Activated CD8-positive, alpha-beta memory T cell treated with anti-CD3 and anti-CD28 coated beads, Interleukin-2, amount 50 U/mL, for 24 hours (primary cell): ENCODE measurements at regions not wholly inside any gene's neighbourhood (a gene's known extent, or its start where the extent isn't known, plus 50 kb on each side); places are given as distances from the start of the nearest gene placed in this dataset.

Experiments
- DNase-seq: peaks from one replicate; pipeline ENCODE4 v3.0.0-alpha.2; 2020; ENCODE audit errors: extremely low read depth

DNA sequence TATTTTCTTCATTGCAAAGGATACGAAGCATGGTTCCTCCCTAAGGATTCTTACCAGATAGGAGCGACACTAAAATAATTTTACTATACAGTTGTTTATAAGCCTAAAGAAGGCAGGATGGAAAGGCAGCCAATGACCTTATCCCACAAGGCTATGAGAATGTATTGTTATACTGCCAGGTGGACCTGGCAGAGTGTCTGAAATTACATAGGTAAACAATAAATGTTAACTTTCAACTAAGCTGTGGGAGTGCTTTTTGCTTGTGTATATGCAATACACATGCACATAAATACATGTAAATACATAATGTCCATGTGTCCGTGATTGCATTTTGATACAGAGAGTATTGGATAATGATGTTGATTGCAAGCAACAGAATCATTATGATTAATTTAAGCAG lies 850.6 kb downstream of the CENPC start:
- no peak for DNase-seq

DNA sequence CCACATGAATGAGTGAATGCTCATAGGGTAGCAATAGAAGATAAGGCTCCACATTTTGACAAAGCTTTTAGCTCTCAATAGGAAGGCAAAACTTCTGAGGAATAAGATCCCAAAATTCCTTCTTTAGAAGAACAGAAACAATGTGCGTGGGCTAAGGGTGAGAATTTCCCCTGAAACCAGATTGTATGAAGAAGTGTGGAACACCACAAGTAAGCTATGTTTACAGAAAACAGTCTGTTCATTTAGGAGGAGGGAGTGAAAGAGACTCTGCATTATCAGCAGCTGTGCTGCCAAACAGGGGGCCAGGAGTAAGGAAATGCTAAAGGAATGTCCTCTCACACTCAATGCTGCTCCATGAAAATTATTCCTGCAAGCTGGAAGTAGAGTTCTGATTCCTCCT lies 851.6 kb downstream of the CENPC start:
- DNase-seq = no peak

DNA sequence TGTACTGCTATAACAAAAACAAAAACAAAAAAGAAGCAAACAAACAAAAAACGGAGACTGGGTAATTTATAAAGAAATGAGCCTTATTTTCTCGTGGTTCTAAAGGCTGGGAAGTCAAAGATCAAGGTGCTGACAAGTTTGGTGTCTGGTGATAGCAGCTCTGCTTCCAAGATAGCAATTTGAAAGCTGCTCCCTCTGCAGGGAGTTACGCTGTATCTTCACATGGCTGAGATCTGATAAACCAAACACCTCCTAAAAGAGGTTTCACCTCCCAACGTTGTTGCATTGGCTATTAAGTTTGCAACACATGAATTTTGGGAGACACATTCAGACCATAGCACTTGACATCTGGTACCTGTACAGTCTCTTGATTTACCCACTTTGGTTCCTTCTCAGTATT lies 854.2 kb downstream of the CENPC start:
- DNase-seq = no peak

DNA sequence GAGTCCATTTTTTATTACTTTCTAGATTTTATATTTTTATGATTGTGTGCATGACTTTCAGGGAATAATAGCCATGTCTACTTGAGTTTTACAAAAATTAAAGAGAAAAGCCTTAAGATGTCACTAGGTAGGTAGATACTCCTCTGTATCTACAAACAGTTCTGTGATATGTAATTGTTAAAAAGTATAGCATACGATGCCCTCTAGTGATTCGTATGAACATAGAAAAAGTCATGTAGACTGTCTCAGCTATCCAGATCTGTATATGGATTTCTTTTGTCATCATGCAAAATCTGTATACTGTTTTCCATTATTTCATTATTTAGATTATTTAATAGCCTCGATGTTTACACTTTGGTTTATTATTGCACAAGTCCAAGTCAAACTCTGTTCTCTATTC lies 856.6 kb downstream of the CENPC start:
- DNase-seq = no peak

DNA sequence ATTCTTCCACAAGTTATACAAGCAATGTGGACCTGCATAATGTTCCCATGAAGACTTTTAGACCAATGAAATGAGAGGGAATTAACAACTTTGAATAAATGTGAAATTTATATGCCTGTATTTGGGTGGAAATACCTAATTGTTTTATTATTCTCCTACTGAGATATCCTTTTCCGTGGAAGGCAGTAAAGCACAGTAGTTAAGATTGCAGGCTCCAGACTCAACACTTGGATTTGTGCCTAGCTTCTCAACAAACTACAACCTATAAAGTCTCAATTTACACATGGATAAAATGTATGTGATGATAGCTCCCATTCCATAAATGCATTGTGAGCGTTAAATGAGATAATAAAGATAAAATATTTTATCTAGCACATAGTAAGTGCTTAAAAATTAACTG lies 857.8 kb downstream of the CENPC start:
- DNase-seq = no peak

DNA sequence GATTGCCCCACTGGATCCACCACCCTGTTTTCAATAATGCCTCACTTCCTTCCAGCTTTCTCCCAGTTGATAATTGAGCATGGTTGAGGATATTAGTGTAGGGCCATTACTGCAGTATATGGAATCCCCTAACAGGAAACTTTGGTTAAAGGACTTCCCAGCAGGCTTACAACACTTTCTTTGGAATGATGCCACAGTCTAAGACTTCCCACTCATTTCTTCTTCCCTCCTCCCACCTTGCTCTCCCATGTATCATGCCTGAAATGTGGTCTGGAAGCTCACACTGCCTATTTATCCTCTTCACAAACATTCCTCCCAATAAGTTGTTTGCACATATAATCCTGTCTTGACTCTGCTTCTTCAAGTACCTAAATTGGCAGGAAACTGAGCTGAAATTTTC lies 863.3 kb downstream of the CENPC start:
- DNase-seq = no peak

DNA sequence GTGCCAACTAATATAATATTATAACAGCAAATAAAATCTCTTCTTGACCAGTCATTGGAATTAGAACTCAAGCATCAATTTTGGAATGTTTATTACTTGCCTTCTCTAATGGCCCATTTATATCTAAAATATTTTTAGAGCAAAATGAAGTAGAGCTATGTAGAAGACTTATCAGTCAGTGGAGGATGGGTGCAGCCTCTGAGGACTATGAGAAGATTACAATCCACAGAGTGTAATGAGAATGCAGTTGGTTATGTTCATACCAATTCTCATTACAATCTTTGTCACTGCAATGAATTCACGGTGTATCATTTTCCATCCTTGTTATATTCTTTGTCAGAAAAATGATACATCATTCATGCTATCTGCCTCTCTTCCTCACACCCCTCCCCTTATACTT lies 878.1 kb downstream of the CENPC start:
- no peak for DNase-seq

DNA sequence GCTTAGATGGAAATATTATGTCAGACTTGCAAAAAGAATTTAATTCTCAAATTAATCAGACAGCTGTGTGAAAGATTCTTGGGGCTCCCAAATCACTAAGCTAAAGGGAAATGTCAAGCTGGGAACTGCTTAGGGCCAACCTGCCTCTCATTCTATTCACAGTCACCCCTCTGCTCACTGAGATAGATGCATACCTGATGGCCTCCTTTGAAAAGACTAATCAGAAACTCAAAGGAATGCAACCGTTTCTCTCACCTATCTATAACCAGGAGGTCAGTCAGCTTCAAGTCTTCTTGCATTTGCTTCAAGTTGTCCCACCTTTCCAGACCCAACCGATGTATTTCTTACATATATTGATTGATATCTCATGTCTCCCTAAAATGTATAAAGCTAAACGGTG lies 882.7 kb downstream of the CENPC start:
- no peak for DNase-seq

DNA sequence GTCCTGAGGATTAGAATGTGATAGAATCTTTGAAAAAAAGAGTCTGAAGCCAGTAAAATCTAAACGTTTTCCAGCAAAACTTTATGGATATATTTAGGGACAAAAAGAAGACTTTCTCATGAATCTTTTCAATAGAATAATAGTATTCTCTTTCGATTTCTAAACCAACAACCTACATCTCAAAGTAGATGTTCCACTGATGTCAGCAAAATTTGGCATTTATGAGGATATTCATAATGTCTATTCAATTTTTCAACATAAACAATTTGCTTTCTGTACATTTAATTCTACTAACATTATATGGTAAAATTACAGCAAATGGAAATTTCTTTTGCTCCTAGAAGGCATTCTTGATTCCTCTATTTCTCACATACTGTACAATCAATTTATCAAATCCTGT lies 886.5 kb downstream of the CENPC start:
- DNase-seq = no peak

DNA sequence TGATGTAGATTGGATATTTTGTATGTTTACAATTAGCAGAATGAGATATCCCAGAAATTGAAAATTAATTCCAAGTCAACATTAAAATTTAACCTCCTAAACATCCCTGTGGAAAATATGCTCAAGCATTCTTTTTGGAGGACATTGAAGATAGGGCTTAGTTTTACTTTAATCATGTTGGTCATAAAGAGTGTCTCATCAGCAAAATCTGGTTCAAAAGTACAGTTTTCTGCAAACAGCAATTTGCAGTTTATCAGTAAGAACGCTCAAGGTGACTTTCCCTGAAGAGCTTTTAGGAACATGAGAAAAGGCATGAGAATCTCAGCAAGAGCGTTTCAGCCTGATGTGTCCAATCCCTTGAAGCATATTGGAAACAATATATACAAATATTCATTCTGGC lies 889.8 kb downstream of the CENPC start:
- no peak for DNase-seq

DNA sequence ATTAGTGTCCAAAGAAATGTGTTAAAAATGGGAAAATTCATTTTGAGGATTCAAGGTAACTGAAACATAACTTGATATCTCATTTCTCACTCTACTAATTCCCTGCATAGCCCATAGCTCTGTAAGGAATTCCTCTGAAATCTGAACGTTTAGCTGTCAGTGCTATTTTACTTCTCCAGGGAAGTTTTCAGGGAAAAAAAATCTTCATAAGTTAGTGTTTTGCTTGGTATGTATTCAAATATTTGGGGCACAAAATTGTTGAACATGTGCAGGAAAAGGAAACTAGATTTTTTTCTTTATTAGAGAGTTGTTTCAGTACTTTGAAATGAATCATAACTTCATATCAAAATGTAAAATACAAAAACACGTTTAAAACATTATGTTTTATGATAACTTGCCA lies 891.4 kb downstream of the CENPC start:
- no peak for DNase-seq

DNA sequence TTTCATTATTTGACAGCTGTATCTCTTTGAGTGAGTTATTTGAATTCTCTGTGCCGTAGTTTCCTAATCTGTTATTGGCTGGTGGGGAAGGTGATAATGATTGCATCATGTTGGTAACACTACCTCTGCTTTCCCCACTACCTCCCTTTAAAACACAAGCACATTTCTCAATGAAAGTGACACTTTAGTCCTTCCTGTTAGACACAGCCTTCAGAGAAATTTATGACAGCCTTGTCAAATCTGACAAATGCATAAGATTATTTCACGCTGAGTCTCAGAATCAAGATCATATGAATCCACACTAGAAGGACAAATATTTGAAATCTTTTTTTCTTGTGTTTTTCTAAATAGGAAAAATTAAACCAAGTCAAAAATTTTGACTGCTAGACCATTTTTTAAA lies 896.1 kb downstream of the CENPC start:
- DNase-seq = no peak

DNA sequence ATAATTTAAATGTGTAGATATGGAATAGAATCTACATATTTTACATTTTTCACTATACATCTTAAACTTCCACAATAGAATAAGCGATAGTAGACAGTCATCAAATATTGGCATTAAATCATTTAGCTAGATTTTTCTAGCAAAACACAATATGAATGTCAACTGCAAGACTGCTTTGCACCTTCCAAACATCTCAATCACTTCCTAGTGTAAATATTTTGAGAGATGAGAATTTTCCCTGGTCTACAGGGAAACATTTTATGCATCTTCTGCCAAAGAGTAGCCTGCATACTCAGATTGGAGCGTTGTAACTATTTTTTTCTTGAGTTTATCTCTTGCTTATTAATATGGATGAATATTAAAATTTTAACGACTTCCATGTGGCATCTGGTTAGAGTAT lies 897.4 kb downstream of the CENPC start:
- no peak for DNase-seq

DNA sequence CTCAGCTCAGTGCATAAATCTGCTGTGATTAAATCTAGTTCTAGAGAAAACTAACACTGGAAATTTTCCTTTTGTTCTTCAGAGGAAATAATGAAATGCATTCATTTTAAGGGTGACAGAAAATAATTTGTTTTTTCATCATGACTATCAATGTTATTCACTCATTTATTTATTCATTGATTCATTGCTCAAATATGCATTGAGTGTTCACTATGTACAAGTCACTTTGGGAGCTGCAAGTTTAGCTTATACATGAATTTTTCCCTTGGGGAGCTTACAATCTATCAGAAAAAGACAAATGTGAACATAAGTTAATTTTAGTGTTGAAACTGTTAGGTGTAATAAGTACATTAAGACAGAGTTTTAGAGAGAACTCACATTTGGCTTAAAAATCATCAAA lies 897.8 kb downstream of the CENPC start:
- DNase-seq = no peak

DNA sequence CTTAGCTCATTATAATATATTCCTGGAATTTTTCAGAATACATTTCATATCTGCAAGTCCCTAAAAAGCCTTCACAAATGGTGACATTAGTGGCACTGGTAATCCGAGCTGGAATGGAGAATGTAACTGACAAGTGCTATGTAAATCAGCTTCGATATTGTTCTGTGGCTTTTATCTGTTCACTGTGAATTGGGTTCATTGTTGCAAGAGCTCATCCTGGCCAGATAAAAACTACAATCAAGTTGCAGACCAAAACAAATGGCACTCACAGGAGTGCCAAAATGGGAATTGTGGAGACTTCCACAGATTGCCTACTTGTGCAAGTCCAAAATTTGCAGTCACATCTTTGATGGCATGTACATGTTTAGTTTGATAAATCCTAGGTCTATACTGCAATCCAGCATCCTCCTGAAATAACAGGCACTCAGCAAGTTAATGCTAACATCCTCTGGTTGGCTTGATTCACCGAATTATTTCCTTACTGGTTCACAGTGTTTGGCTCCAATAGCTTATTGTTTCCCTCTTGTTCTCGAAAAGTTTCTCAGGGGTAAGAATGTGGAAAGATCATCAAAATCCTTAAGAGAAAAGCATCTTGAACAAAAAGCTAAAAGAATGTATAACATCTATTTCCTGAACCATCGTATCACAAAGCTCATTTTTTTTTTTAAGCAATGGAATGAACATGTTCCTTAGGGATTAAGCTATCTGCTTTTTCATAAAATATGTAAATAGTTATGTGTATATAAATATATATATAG lies 904.9 kb downstream of the CENPC start:
- no peak for DNase-seq

DNA sequence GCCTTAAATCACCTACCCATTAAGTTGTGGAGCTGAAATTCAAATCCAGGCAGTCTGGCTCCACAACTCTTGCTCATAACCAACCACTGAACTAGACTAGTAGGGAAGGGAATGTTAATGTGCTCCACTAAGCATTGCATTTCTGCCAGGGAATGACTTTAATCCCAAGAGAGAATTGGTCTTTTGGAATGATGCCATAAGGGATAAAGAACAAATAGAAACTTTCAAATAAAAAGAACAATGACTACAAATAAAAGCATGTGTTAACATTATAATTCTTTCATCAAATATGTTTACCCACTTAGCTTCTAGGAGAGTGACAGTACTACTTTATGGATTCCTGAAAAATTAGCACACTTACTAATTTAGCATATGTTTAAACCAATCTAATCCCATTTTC lies 905.9 kb downstream of the CENPC start:
- DNase-seq = no peak

DNA sequence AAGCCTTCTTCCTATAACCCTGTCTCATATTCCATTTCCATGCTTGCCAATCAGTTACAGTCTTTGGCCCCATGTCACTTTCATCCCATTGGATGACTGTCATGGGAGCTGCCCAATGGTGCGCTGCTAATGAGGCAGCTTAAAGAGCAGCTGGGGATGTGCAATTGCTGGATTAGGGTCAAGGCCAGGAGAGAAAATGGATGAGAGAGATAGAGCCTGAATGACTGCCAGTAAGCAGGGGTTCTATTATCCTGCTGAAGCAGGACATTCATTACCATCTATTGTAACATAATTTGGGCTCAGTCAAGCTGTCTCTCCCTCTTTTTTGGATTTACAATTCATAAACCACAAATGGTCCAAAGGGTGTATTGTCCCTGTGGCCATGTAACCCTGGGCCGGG lies 909.0 kb downstream of the CENPC start:
- no peak for DNase-seq

DNA sequence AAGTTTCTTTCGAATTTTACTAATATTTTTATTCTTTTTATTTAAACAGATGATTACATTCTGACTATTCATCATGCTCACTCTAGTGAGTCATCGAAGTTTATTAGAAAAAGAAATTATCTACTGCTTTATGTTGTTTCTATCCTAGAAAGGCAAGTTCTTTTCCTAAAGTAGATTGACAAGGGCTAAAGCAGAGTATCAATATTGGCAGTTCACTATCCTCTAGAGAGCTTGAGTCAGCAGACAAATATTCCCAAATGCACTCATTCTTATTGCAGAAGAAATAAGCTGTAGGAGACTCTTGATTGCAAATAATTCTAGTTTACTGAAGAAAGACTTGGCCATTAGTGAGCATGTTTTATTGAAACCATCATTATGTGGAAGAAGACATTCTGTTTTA lies 911.8 kb downstream of the CENPC start:
- no peak for DNase-seq

DNA sequence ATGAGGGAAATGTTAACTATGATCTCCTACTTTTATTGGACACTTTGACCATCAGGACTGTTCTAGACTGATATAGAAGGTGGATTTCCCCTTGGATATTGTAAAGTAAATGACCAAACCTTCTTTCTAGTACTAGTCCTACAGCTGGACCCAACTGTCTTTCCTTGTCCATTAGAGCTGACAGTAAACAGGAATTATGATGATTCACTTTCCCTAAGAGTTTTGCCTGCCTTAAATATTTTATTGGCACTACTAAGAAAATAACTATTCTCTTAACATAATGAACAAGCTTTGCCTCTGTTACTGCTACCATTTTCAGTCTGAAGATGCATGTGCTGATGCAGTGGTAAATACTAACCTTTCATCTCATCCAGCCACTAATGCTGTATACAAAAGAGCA lies 915.4 kb downstream of the CENPC start:
- no peak for DNase-seq

DNA sequence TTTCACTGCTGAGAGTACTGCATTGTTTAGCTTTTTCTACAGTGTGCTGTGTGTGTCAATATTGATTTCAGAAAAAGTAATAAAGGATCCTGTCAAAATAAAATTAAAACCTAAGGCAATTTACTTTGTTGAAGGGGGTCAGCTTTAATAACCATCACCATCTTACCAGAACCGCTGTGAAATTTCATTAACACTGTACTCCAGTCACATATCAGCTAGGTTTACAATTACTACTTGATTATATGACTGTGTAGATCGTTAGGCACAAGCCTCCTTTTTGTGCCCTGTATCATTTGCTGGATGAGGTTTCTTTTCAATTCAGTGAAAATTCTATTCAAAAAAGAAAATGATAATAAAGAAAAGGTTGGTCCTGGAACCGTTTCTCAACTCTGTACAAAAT lies 917.2 kb downstream of the CENPC start:
- DNase-seq = no peak

DNA sequence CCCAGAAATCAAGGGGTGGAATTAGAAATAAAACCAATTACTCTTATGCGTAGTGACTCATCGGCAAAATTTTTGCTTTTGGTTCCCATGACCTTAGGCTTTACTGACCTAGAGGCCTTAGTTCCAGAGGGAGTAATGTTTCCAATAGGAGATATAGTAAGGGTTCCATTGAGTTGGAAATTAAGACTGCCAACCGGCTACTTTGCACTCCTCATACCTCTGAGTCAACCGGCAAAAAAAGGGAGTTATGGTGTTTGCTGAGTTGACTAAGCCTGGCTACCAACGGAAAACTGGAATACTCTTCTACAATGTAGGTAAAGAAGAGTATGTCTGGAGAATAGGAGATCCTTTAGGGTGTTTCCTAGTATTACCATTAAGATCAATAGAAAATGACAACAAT lies 919.8 kb downstream of the CENPC start:
- DNase-seq = no peak

DNA sequence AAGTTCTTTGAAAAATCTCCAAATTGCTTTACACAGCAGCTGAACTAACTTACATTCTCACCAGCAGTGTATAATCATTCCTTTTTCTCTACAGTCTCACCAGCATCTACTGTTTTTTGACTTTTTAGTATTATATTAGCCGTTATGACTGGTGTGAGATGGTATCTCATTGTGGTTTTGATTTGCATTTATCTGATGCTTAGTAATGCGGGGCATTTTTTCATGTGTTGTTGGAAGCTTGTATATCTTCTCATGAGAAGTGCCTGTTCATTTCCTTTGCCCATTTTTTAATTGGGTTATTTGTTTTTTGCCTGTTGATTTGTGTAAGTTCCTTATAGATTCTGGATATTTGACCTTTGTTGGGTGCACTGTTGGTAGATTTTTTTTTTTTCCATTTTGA lies 931.7 kb downstream of the CENPC start:
- no peak for DNase-seq

DNA sequence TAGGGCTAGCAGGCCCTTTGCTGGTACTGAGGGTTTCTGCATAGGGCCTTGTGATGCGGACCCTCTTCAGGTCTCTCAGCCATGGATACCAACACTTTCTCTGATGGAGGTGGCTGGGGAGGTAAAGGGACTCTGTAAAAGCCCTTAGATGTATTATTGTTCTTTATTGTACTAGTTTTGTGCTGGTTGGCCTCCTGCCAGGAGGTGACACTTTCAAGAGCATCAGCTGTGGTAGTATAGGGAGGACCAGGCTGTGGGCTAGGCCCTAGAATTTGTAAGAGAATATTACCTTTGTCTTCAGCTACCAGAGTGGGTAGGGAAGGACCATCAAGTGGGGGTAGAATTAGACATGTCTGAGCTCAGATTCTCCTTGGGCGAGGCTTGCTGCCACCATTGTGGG lies 936.3 kb downstream of the CENPC start:
- no peak for DNase-seq

DNA sequence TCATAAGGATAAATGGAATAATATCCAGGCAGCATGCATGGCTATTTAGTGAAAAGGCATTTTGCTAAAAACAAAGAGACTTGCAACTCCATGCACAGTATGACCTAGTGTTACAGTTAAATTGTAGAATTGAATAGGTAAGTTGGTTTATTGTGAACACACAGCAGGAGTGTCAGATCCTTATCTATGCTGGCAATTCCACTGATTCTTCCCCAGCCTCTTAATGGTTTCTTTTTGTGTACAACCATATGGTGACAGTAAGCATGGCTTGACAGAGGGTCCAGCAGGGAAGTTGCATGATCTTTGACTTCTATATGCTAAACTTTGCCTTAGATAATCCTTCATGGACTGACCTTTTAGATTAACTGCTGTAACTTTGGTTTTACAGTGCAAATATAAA lies 936.6 kb upstream of the EPHA5 start:
- no peak for DNase-seq

DNA sequence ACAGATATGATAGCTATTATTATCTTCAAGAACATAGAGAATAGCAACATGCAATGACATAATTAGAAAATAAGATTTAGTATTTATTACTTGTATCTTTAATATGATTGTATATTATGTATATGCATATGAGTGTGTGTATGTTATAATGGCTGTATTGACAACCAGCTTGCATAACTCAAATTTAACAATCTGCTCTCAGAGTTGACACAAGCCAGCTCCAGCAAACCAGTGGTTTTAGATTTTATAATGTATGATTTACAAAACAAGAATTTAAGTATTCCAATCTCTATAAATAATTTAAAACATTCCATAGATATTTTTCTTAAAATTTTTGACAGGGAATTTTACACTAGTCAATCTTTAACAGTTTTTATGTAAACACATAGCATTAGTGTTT lies 935.9 kb upstream of the EPHA5 start:
- DNase-seq = no peak
